Esophagus muscularis mucosa (tissue), 3 donors: ENCODE measurements at regions not wholly inside any gene's neighbourhood (a gene's known extent, or its start where the extent isn't known, plus 50 kb on each side); places are given as distances from the start of the nearest gene placed in this dataset.

Experiments used
- CTCF ChIP-seq, 3 experiments: fragments of 200-600 bp in 2 of 3; fragments of 450-650 bp in 1 of 3; sonication (generic) in 2 of 3; IDR thresholded peaks; one replicate each; pipeline ENCODE4 v1.5.1; 2017 to 2019; ENCODE audit warnings: antibody characterized with exemption in 3 of 3, mild to moderate bottlenecking in 2 of 3, moderate library complexity in 1 of 3
- POLR2A ChIP-seq: fragments of 450-650 bp; IDR thresholded peaks from one replicate; pipeline ENCODE4 v1.6.1; 2017; ENCODE audit warnings: antibody characterized with exemption, moderate library complexity, mild to moderate bottlenecking, low read depth

DNA sequence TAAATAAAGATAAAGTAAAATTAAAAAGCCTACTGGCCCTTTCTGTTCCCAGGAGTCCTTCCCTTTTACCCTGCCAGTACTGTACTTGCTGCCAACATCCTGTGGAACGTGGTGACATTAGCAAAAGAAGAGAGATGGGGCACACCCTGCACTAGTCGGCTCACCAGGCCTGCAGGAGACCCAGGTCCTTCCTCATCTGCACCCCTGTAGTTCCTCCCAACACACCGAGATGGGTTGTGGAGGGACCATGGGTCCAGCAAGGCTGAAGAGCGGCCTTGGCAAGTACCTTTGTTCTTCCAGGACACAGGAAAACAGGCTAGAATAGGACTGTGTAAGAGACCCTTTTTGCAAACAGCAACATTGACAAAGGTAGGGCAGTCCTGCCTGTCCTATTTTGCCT is 98.7 kb upstream of the TMPRSS2 start:
- no peak for TF ChIP-seq POLR2A
- TF ChIP-seq CTCF (IDR thresholded peaks at IDR 0.05) = no peak
